ENCODE measurements at regions not wholly inside any gene's neighbourhood (a gene's known extent, or its start where the extent isn't known, plus 50 kb on each side); places are given as distances from the start of the nearest gene placed in this dataset.

DNA sequence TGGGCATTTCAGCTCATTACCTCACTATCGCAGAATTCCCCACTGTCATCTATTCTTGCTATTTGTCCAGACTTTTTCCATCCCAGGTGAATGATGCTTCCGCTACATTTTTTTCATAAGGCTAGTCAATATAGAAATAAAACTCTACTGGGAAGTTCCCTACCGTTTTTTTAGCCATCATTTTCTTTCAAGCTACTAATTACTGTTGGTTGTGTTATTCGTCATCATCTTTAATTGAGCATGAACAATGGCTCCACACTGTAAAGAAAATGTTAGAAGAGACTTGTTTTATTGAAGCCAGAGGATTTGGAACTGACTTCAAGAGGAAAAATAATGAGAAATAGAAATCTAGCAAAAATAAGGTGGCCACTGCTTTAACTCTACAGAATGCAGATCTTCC is 265.0 kb downstream of the ZNF608 start:
- intact Hi-C loops (cut with DNase I; ENCODE audit: low total_unique reads) (no loop called here), in situ Hi-C loops (cut with MboI; ENCODE audit: low sequenced_read_pairs in 4 of 4) (no loop called here)
- Histone ChIP-seq H3K27ac (no peak overlapping the region), H3K27me3 (no peaks in the 10 kb centered on the region), H3K9me3 (no peaks in the 10 kb centered on the region), H3K4me1 (no peaks in the 10 kb centered on the region), H3K4me3 (no peak overlapping the region), H3K36me3 (no peaks in the 10 kb centered on the region)
- no peak for ATAC-seq
- TF ChIP-seq CTCF (IDR thresholded peaks at IDR 0.05 in 4 of 5, conservative IDR thresholded peaks at IDR 0.05 in 1 of 5) (no peak), POLR2A (IDR thresholded peaks at IDR 0.05) (no peak)
- DNase-seq = no peak

GRCh38 chr5:124480964-124481363 is 265.5 kb downstream of the ZNF608 start:
- no peak for ATAC-seq

DNA sequence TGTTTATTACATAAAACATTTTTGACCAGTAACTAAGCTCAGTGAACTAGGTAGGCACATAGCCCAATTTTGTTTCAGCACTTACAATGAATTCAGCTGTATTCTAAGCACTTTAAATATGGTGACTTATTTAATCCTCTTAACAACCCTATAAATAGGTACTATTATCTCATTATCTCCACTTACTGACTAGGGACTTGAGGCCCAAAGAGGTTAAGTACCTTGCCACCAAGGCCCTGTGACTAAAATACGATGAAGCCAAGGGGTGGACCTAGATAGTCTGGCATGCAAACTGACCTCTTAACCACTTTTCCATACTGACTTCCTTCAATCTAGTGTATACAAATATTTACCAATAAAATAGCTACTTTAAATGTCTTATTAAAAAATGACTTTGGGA is 266.4 kb downstream of the ZNF608 start:
- Histone ChIP-seq H3K4me3 (no peak overlapping the region), H3K9me3 (no peaks in the 10 kb centered on the region), H3K4me1 (no peaks in the 10 kb centered on the region), H3K27ac (no peak overlapping the region), H3K36me3 (no peaks in the 10 kb centered on the region), H3K27me3 (no peaks in the 10 kb centered on the region)
- in situ Hi-C loops (cut with MboI; ENCODE audit: low sequenced_read_pairs in 4 of 4) (no loop called here), intact Hi-C loops (cut with DNase I; ENCODE audit: low total_unique reads) (no loop called here)
- no peak for TF ChIP-seq CTCF (IDR thresholded peaks at IDR 0.05 in 4 of 5, conservative IDR thresholded peaks at IDR 0.05 in 1 of 5)
- TF ChIP-seq POLR2A (IDR thresholded peaks at IDR 0.05) = no peak
- no peak for ATAC-seq
- no peak for DNase-seq

More at GRCh38 chr5:124480964-124481363, 265.5 kb downstream of the ZNF608 start:
- Histone ChIP-seq H3K4me3 (no peak overlapping the region), H3K9me3 (no peaks in the 10 kb centered on the region), H3K4me1 (no peaks in the 10 kb centered on the region), H3K27me3 (no peaks in the 10 kb centered on the region), H3K36me3 (no peaks in the 10 kb centered on the region), H3K27ac (no peak overlapping the region)
- TF ChIP-seq POLR2A (IDR thresholded peaks at IDR 0.05) (no peak), CTCF (IDR thresholded peaks at IDR 0.05 in 4 of 5, conservative IDR thresholded peaks at IDR 0.05 in 1 of 5) (no peak)
- intact Hi-C loops (cut with DNase I; ENCODE audit: low total_unique reads) = no loop called here
- no peak for DNase-seq
- in situ Hi-C loops (cut with MboI; ENCODE audit: low sequenced_read_pairs in 4 of 4) = no loop called here

GRCh38 chr5:124478264-124478663 is 268.2 kb downstream of the ZNF608 start:
- in situ Hi-C loops (cut with MboI; ENCODE audit: low sequenced_read_pairs in 4 of 4) = no loop called here
- intact Hi-C loops (cut with DNase I; ENCODE audit: low total_unique reads) = no loop called here
- no peaks in the 10 kb centered on the region for H3K36me3 ChIP-seq

More at GRCh38 chr5:124478264-124478663, 268.2 kb downstream of the ZNF608 start:
- Histone ChIP-seq H3K4me3 (no peak overlapping the region), H3K27ac (no peak overlapping the region), H3K27me3 (no peaks in the 10 kb centered on the region), H3K4me1 (no peaks in the 10 kb centered on the region), H3K9me3 (no peaks in the 10 kb centered on the region)
- TF ChIP-seq POLR2A (IDR thresholded peaks at IDR 0.05) (no peak), CTCF (IDR thresholded peaks at IDR 0.05 in 4 of 5, conservative IDR thresholded peaks at IDR 0.05 in 1 of 5) (no peak)
- DNase-seq (no peak), ATAC-seq (no peak)

All from gastrocnemius medialis (tissue), 4 donors.